ENCODE measurements at regions not wholly inside any gene's neighbourhood (a gene's known extent, or its start where the extent isn't known, plus 50 kb on each side); places are given as distances from the start of the nearest gene placed in this dataset.
"Not testable (repeated sequence)": the region's sequence is repeated elsewhere in the genome, so short reads cannot be mapped to it uniquely, and the experiment has no call there.

DNA sequence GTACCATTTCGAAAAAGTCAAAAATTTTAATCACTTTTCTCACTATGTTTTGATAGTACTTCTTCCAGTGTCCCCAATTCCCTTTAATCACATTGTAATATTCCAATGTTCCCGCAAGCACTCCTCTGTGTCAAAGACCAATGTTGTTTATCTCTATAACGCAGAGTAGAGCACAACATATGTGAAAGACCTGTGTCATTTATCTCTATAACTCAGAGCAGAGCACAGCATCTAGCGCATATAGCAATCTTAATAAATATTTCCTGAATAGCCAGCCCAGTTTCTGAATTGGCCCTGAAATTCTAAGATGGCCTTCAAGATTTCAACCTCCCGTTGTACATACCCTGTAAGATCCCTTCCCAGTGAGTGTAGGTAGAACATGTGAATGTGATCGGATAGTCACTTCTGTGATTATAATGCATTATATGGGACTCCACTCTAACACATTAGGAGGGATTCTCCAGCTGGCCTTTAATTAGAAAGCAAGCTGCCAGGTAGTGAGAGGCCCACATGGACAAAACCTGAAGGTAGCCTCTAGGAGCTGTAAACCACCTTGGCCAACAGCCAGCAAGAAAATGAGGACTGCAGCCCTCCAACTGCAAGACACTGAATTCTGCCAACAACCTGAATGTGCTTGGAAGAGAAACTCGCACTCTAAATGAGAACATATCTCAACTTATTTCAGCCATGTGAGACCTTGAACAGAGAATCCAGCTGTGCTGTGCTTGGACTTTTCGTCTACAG is 238.8 kb upstream of the SYT10 start:
- no peak for DNase-seq (ENCODE audit: low read depth)

DNA sequence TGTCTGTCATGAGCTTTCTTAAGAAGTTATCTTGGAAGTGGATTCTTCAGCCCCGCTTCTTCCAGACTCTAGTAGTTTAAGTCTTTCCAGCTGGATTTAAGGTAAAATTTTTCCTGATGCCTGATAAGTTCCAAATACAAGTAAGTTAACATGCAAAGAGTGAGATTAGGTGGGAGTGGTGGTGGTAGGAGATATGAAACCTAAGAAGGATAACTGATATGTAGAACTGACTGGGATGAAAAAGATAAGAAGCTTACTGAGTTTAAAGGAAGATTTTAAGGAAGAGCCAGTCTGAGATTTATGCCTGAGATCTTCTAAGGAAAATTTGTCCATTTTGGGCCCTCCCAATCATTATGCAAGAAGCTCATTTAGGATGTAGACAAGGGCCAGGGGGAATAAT is 250.9 kb upstream of the SYT10 start:
- DNase-seq (ENCODE audit: low read depth), result no peak

DNA sequence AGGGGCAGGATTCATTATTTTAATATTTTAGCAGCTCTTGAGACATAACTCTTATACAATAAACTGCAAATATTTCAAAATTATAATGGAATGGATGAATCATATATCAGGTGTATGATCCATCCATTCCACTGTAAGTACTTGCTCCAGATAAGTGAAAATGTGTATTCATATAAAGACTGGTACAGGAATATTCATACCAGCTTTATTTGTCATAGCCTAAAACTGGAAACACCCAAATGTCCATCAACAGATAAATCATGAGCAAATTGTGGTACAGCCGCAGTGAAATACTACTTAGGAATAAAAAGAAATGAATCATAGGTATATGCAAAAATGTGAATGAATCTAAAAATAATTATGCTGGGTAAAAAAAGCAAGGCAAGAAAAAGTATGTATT is 263.6 kb upstream of the SYT10 start:
- peak; percentile 25 for DNase-seq (ENCODE audit: low read depth)

DNA sequence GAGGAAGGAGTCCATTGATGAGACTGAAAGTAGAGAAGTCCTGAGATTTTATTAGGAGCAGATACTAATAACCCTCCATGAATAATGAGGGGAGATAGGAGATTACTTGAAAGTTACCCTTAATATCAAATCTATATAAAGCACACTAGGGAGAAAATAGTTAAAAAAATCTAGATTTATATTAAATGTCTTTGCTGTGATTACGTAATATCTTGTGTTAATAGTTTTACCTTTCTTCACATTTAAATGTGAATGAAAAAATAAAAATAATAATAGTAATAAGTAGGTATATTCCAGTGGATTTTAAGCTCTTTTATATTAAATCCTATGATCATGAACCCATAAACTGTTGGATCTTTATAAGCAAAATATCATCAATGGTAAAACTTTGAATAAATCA is 267.3 kb upstream of the SYT10 start:
- no peak for DNase-seq (ENCODE audit: low read depth)

DNA sequence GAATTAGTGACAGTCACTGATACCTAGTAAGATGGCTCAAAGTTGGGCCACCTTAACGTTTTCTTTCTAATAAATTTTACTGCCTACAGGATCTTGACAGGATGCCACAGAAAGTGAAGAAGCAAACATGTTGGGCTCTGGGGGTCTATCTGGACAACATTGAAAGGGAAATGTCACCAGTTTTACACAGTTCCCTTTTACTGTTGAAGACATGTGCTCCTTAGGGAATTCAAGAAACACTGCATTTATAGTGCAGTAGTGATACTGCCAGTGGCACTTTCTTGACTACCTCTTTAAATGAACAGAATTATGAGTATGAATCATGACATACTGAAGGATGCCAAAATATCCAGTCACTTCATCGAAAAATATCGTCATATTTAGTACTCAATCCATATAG is 269.3 kb upstream of the SYT10 start:
- DNase-seq (ENCODE audit: low read depth), result no peak

DNA sequence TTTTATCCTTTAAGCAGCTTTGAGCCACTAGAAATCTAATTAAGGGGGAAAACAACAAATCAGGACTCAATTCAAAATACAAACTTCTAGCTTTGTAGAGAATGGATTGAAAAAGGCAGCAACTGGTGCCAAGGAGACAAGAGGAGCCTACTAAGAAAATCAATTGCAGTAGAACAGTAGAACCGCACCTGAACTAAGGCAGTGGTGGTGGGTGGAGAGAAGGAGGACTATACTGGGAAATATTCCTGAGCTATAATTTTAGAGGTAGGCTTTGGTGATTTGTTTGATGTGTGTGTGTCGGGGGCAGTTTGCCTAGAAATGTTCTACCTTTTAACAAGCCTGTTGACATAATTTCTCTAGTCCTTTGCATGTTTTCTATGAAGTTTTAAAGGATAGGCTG is 270.9 kb upstream of the SYT10 start:
- DNase-seq (ENCODE audit: low read depth), result no peak

DNA sequence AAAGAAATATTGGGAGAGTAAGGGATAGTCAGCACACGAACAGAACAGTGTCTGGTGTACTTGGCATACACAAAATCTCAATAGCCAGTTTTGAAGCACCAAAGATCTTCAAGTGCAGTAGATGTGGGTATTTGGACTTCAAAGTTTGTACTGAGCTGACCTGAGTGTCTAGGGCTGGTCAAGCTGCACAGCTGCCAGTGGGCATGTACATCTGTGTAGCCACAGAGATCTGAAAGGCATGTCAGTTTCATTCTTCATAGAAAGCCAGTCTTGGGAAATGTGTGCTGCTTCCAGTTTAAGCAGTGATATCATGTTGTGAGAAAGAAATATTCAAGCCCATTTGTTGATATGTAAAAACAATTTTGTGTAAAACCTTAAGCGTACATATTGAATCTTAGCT is 279.0 kb upstream of the SYT10 start:
- no peak for DNase-seq (ENCODE audit: low read depth)

DNA sequence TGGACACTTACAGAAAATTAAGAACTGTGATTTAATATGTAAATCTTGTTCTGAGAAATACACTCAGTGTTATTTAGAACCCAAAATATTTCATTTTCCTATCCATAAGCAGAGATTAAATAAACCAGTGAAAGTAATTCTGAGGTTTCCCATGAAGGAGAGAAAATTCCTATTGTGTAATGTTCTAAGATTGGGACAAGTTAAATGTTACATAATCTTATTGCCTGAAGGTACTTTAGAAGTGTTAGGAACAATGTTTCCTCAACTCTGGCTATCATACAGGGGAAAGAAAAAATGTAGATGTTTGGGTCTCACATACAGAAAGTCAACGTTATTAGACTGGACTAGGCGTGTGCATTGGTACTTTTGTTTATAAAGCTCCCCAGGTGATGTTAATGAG is 281.9 kb upstream of the SYT10 start:
- no peak for DNase-seq (ENCODE audit: low read depth)

DNA sequence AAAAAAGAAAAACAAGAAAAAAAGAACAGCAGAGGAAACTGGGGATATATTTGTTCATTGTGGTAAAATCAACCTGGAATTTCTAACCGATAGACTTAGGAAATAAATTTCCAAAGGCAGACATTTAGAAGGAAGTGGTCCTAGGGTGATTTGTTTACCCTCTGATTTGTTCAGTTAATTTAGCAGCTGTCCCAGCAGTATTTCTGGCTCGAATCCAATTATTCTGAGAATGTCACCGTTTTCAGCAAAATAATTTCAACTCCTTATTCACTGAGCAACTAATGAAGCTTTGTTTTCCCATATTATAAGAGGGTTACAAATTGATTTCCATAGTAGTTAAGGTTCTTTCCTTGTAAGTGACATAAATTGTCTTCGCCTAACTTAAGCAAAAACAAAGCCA is 285.2 kb upstream of the SYT10 start:
- no peak for DNase-seq (ENCODE audit: low read depth)

DNA sequence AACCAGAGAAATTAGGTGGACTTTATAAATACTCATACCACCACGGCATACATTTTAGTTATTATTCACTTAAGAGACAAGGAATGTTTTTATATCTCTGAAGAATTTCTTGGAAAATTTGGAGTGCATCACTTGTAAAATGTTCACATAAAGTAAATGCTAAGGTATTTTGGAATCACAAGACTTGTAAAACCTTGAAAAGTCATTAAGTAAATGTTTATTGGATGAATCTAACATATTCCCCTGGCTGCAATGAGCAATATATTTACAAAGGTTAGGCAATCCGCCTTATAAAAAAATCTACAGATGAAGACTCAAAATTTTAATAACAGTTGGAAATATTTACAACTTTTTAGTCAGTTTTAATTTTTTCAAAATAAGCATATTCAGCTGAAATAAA is 287.4 kb upstream of the ALG10 start:
- no peak for DNase-seq (ENCODE audit: low read depth)

DNA sequence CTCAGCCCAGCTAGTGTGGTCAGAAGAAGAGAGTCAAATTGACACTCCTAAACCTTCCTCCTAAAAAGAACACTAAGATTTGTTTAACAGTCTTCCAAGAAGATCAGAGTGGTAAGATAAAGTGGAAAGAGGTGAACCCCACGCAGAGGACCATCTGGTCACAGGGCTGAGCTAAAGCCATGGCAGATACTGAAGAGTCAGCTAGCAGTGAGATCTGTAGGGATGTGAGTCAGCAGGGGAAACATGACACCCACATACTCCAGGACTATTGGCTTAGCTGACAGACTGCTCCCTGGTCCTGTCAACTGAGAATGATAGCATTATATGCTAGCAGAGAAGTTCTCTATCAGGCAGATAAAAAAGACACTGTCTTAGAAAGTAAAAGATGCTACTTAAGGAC is 269.4 kb upstream of the ALG10 start:
- DNase-seq (ENCODE audit: low read depth), result no peak

DNA sequence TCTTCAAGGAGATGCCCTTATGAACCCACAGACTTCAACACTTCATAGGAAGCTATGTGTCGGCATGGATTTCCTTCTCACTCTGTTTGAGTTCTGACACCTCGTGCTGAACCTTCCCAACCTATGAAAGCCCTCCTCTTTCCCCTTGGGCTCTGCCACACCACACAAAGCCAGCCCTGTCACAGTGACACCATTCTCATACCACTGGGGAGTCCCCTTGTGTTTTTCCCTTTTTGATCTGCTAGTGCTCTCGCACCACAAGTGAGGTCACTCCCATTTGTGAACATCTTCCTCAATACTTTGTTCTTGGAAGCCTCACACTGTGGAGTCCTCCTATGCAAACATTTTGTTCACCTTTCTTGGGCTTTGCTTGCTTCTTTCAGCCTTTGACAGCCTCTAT is 264.6 kb upstream of the ALG10 start:
- DNase-seq (ENCODE audit: low read depth), result no peak

DNA sequence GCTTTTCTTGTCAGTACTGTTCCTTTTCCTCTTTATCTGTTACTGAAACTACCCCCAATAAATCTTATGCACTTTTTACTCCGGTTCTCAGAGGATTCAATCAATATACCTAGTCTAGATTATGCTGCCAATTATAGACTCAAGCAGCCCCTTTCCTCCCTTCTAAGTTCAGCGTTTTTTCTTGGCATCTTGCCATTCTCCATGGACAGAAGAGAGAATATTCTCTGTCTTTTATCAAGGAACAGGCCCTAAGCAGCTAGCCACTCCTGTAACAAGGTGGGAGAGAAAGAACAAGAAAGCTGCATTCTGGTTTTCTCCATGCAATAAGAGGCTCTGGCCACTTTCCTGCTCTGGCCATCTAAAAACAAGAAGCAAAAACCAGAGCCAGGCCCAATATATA is 263.0 kb upstream of the ALG10 start:
- no peak for DNase-seq (ENCODE audit: low read depth)

DNA sequence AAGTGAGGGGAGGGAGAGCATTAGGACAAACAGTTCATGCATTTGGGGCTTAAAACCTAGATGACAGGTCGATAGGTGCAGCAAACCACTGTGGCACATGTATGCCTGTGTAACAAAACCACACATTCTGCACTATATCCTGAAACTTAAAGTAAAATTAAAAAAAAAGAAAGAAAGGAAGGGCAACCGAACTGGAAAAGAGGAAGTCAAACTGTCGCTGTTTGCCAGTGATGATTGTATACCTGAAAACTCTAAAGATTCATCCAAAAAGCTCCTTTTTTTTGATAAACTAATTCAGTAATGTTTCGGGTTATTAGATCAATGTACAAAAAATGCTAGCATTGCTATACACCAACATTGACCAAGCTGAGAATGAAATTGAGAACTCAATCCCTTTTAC is 259.0 kb upstream of the ALG10 start:
- no peak for DNase-seq (ENCODE audit: low read depth)

DNA sequence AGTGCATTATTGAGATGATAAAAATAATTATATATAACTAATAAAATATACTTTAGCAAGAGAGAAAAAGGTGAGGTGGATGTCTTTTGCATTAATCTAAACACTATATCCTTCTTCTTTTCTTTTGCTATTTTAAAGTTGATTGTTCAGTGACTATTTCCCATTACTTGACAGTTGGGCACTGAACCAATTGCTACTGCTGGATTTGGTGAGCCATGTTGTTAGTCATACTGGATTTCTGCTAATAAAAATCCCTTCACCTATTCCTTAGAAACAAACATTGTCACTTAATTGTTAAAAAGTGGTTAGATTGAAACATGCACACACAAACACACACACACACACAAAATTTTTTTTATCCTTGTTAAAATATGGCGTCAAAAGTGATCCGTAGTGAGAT is 251.6 kb upstream of the ALG10 start:
- no peak for DNase-seq (ENCODE audit: low read depth)

DNA sequence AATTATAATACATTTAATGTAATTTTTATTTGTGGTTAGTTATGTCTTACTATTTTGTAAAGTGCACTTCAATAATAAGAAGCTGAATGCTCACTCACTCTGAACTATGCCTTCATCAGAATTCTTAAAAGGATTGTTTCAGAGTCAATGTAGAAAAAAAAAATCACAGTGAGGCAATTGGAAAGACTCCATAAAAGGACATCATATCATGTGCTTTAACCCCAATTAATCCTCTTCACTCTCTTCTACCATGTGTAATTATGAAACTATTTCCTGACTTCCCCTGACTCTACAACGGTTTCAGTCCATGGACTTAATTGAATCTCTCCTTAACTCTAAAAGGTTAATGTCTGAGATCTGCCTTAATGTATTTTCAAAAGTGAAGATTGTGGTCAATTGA is 250.4 kb upstream of the ALG10 start:
- no peak for DNase-seq (ENCODE audit: low read depth)

DNA sequence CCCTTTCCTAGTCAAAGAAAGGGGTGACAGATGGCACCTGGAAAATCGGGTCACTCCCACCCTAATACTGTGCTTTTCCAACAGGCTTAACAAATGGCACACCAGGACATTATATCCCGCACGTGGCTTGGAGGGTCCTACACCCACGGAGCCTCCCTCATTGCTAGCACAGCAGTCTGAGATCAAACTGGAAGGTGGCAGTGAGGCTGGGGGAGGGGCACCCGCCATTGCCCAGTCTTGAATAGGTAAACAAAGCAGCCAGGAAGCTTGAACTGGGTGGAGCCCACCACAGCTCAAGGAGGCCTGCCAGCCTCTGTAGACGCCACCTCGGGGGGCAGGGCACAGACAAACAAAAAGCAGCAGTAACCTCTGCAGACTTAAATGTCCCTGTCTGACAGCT is 249.2 kb upstream of the ALG10 start:
- not testable (repeated sequence) for DNase-seq (ENCODE audit: low read depth)

DNA sequence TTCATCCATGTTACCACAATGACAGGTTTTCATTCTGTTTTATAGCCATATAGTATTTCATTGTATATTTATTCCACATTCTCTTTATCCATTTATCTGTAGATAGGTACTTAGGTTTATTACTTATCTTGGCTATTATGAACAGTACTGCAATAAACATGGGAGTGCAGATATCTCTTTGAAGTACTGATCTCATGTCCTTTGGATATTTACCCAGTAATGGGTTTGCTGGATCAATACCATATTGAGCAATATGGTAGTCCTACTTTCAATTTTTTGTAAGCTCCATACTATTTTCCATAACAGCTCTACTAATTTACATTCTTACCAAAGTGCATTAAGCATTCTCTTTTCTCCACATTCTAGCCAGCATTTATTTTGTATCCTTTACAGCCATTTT is 235.8 kb upstream of the ALG10 start:
- DNase-seq (ENCODE audit: low read depth), result no peak

DNA sequence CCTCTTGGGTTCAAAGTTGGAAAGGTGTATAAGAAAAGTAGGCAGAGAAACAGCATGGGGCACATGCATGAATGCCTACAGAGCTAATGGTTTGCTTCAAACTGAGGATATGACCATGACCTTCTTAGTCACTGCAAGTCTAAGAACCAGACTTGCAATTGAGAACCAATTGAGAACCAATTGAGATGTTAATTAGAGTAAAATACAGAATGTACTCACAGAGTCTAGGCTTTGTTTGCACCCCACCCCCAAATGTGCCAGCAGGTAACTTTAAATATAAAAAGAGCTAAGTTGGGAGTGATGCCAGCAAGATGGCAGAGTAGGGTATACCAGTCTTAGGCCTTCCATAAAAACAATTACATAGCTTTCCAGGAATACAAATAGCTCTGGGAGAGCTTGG is 227.3 kb upstream of the ALG10 start:
- no peak for DNase-seq (ENCODE audit: low read depth)

DNA sequence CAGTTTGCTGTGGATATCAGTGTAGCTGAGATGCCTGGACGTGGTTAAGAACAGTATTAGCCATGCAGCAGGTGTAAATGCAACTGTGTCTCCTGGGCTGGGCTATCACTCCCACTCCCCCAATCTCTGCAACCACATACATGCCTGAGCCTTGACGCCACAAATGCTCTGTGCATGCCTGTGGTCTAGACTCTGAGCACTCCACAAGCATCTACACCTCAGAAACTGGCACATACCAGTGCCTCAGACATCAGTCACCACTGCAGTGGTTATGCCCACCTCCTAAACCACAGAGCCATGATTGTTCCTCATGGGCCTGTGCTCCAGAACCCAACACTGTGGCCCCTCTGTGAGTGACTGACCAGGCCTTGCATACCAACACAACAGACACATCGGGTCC is 226.8 kb upstream of the ALG10 start:
- DNase-seq (ENCODE audit: low read depth), result peak; percentile 64

DNA sequence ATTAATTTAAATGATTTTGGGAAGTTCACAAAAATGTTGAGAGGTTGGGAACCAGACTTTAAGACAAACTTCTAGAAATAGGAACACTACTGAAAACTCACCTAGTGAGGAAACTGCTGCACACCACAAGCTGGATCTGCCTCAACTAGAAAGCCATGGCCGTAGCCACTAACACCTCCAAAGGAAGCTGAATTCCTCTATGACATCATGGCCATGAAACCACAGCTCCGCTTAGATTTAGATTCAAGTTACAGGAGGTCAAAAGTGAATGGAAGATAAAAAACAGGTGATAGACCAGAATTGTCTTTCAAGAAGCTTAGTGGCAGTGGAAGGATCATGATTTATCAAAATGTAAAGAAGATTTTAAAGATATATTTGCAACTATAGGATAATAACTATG is 208.8 kb upstream of the ALG10 start:
- DNase-seq (ENCODE audit: low read depth), result no peak

DNA sequence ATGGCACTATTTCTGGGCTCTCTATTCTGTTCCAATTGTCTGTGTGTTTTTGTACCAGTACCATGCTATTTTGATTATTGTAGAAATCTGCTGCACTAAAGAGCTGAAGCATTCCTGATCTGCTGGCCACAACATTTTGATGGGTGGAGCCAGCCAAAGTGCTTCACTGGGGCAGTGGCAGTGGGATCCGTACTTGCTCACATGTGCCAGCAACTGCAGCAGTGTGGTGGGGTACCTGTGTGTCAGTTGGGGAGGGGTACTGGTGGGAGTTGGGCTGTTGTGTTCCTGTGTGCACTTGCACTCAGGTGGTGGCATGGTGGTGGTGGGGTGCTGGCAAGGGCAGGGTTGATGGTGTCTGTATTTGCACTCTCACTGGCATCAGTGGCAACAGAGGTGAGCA is 204.6 kb upstream of the ALG10 start:
- no peak for DNase-seq (ENCODE audit: low read depth)

DNA sequence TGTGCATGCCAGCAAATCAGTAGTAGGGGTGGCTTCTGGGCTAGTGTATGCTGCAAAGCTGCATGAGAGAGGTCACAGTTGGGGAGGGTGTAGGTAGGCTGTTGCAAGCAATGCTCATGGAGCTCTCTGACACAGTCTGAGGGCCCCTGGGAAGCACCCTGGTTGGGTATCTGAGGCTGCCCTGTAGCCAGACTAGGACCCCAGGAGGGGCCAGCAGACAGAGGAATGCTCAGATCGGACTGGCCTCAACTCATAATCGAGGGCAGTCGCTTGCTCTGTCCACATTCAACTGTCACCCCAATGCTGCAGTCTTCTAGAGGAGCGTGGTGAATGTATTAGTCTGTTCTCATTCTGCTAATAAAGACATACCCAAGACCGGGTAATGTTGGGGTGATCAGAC is 204.0 kb upstream of the ALG10 start:
- no peak for DNase-seq (ENCODE audit: low read depth)

DNA sequence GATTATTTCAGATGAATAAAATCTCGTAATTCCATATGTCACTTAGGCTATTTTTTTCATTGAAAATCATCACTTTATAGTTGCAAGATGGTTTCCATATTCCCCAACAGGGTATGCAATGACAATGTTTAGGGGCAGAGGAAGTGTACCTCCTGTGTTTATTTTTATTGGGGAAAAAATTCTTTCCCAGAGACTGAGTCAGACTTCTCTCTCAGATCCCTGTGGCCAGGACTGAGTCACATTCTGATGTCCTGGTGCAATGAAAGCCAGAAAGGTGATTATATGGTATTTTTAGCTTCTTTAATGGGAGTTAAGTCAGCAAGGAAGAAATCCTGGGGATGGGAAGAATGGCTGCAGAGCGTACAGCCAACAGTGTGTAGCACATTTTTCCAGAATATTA is 196.9 kb upstream of the ALG10 start:
- DNase-seq (ENCODE audit: low read depth), result peak; percentile 44
